K562 (cell line): ENCODE measurements at regions not wholly inside any gene's neighbourhood (a gene's known extent, or its start where the extent isn't known, plus 50 kb on each side); places are given as distances from the start of the nearest gene placed in this dataset.

ENCODE experiments used
- SAFB ChIP-seq: fragments of 200-400 bp; formaldehyde crosslinking; IDR thresholded peaks from 2 replicates; pipeline ENCODE4 v1.6.1; 2017; ENCODE audit warnings: low read depth, low read length, borderline replicate concordance
- TF ChIP-seq, protein P1 (sequence below), 2 experiments: fragments of 450-650 bp in 1 of 2; sonication (generic) in 1 of 2; formaldehyde crosslinking in 1 of 2; IDR thresholded peaks; 2 replicates each; pipeline versions ENCODE4 v1.7.1 to v1.9.0; 2016 to 2022; ENCODE audit warnings: inconsistent platforms in 1 of 2, mild to moderate bottlenecking in 1 of 2, missing genetic modification reagents in 1 of 2
- TF ChIP-seq, protein P2 (sequence below): fragments of 450-650 bp; formaldehyde crosslinking; conservative IDR thresholded peaks from 2 replicates; pipeline ENCODE4 v1.4.0; 2022; ENCODE audit warnings: mild to moderate bottlenecking, missing genetic modification characterization

DNA sequence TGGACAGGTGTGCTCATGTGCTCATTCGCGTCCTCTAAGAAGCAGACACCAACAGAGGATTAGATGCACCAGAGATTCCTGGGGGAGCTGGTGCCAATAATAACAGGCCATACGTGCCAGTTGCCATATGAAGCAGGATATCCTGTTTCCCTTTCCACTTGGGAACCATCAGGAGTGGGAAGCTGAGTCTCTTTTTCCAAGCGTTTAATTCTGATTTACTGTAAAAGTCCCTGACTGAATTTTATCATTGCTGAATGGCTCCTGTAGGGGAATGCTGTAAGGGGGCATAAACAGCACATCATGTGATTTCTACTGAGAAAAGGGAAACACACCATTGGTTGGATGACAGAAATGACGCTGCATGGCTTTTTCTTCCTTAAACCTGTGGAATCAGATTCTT lies 113.3 kb downstream of the IRF8 start (continued):
- TF ChIP-seq, protein P1, sequence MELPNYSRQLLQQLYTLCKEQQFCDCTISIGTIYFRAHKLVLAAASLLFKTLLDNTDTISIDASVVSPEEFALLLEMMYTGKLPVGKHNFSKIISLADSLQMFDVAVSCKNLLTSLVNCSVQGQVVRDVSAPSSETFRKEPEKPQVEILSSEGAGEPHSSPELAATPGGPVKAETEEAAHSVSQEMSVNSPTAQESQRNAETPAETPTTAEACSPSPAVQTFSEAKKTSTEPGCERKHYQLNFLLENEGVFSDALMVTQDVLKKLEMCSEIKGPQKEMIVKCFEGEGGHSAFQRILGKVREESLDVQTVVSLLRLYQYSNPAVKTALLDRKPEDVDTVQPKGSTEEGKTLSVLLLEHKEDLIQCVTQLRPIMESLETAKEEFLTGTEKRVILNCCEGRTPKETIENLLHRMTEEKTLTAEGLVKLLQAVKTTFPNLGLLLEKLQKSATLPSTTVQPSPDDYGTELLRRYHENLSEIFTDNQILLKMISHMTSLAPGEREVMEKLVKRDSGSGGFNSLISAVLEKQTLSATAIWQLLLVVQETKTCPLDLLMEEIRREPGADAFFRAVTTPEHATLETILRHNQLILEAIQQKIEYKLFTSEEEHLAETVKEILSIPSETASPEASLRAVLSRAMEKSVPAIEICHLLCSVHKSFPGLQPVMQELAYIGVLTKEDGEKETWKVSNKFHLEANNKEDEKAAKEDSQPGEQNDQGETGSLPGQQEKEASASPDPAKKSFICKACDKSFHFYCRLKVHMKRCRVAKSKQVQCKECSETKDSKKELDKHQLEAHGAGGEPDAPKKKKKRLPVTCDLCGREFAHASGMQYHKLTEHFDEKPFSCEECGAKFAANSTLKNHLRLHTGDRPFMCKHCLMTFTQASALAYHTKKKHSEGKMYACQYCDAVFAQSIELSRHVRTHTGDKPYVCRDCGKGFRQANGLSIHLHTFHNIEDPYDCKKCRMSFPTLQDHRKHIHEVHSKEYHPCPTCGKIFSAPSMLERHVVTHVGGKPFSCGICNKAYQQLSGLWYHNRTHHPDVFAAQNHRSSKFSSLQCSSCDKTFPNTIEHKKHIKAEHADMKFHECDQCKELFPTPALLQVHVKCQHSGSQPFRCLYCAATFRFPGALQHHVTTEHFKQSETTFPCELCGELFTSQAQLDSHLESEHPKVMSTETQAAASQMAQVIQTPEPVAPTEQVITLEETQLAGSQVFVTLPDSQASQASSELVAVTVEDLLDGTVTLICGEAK (IDR thresholded peaks at IDR 0.05), result no peak
- TF ChIP-seq, protein P1 (CRISPR knock-in tag; IDR thresholded peaks at IDR 0.05), result no peak
- TF ChIP-seq SAFB, result no peak
- TF ChIP-seq, protein P2, sequence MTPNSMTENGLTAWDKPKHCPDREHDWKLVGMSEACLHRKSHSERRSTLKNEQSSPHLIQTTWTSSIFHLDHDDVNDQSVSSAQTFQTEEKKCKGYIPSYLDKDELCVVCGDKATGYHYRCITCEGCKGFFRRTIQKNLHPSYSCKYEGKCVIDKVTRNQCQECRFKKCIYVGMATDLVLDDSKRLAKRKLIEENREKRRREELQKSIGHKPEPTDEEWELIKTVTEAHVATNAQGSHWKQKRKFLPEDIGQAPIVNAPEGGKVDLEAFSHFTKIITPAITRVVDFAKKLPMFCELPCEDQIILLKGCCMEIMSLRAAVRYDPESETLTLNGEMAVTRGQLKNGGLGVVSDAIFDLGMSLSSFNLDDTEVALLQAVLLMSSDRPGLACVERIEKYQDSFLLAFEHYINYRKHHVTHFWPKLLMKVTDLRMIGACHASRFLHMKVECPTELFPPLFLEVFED, result no peak
